Neural cell (in vitro differentiated cells): ENCODE measurements at regions not wholly inside any gene's neighbourhood (a gene's known extent, or its start where the extent isn't known, plus 50 kb on each side); places are given as distances from the start of the nearest gene placed in this dataset.
"Not testable (repeated sequence)": the region's sequence is repeated elsewhere in the genome, so short reads cannot be mapped to it uniquely, and the experiment has no call there.

Experiments
- CTCF ChIP-seq: fragments of 450-650 bp; IDR thresholded peaks from 2 replicates; pipeline ENCODE4 v1.5.1; 2014; ENCODE audit warnings: antibody characterized with exemption, mild to moderate bottlenecking, moderate library complexity; ENCODE audit not compliant: poor library complexity, severe bottlenecking
- EZH2 ChIP-seq: fragments of 200-600, 300-800 bp; shearing (Covaris generic), sonication (generic); IDR thresholded peaks from 2 replicates; pipeline ENCODE4 v1.6.1; 2014; ENCODE audit warnings: antibody characterized with exemption, low read length, borderline replicate concordance, mild to moderate bottlenecking; ENCODE audit not compliant: insufficient read depth, poor library complexity, severe bottlenecking
- MXI1 ChIP-seq: fragments of 450-650 bp; conservative IDR thresholded peaks from 2 replicates; pipeline ENCODE4 v1.6.1; 2014; ENCODE audit warnings: antibody characterized with exemption, mild to moderate bottlenecking; ENCODE audit not compliant: poor library complexity, severe bottlenecking
- POLR2AphosphoS5 ChIP-seq: IDR thresholded peaks from 2 replicates; pipeline ENCODE4 v1.6.1; 2012
- RAD21 ChIP-seq: fragments of 450-650 bp; conservative IDR thresholded peaks from 2 replicates; pipeline ENCODE4 v1.6.1; 2014; ENCODE audit warnings: antibody characterized with exemption, mild to moderate bottlenecking, moderate library complexity
- REST ChIP-seq: IDR thresholded peaks from 2 replicates; pipeline ENCODE4 v1.6.1; 2012; ENCODE audit warnings: borderline replicate concordance
- SMC3 ChIP-seq: fragments of 450-650 bp; conservative IDR thresholded peaks from 2 replicates; pipeline ENCODE4 v1.6.1; 2014; ENCODE audit warnings: antibody characterized with exemption, mild to moderate bottlenecking, moderate library complexity; ENCODE audit not compliant: poor library complexity
- TAF1 ChIP-seq: IDR thresholded peaks from 2 replicates; pipeline ENCODE4 v1.6.1; 2012; ENCODE audit warnings: low read depth

- TF ChIP-seq CTCF, POLR2AphosphoS5, SMC3, EZH2, RAD21, REST, TAF1, MXI1: not testable (repeated sequence)
Measured at GRCh38 chr3:106309798-106310197, 441.0 kb upstream of the CBLB start.
